GM12878 (cell line): ENCODE measurements at regions not wholly inside any gene's neighbourhood (a gene's known extent, or its start where the extent isn't known, plus 50 kb on each side); places are given as distances from the start of the nearest gene placed in this dataset.

ENCODE experiments used
- ATAC-seq: fragments of 200-7000 bp; cut with Tn5 transposase; 3 replicates; pipeline ENCODE4 v1.9.1; 2020; ENCODE audit warnings: mild to moderate bottlenecking, moderate library complexity
- BruUV-seq: library from RNA; stranded (reverse); fragments of 400-500 nt; replicated peaks from 2 replicates; lab custom pipeline; 2021; lab: Mats Ljungman, UMichigan
- CTCF ChIA-PET: fragments of 300-600 bp; sonication (Branson Sonifier 250); formaldehyde crosslinking; extraction: SDS; loops from one replicate; lab custom pipeline; 2021; ENCODE audit warnings: inconsistent platforms; lab: Yijun Ruan, JAX
- POLR2A ChIA-PET: fragments of 350-600 bp; formaldehyde crosslinking; extraction: SDS; loops from one replicate; lab custom pipeline; 2021; ENCODE audit warnings: inconsistent platforms; lab: Charles Lee
- RAD21 ChIA-PET: fragments of 300-600 bp; sonication (Branson Sonifier 250); formaldehyde crosslinking; loops from one replicate; lab custom pipeline; 2023; ENCODE audit warnings: antibody characterized with exemption; ENCODE audit not compliant: unreplicated experiment; lab: Charles Lee
- SMC1A ChIA-PET: fragments of 300-600 bp; sonication (Branson Sonifier 250); formaldehyde crosslinking; loops from one replicate; lab custom pipeline; 2023; ENCODE audit not compliant: unreplicated experiment, uncharacterized antibody; lab: Charles Lee
- DNase-seq: peaks from one replicate; pipeline ENCODE4 v3.0.0-alpha.2; 2011; ENCODE audit warnings: low read depth, low spot score
- FAIRE-seq: peaks from 3 replicates; lab custom pipeline; 2011; peaks lifted over from hg19 to GRCh38; lab: Jason Lieb, UNC
- H2AFZ ChIP-seq: 2 replicates; pipeline ENCODE4 v1.6.0; 2011; ENCODE audit warnings: low read depth, low read length, control low read depth; ENCODE audit not compliant: control insufficient read depth
- H3K27ac ChIP-seq: 2 replicates; pipeline ENCODE4 v1.5.1; 2011; ENCODE audit warnings: control low read depth; ENCODE audit not compliant: control insufficient read depth, insufficient read depth
- H3K27me3 ChIP-seq, 2 experiments: replicated peaks in 1 of 2; 2 replicates each; pipeline versions ENCODE4 v1.6.0 to v1.6.1; 2011; ENCODE audit warnings: low read length in 1 of 2; ENCODE audit not compliant: control insufficient read depth in 2 of 2, insufficient read depth in 2 of 2
- H3K36me3 ChIP-seq, 2 experiments: 2 replicates each; pipeline ENCODE4 v1.5.1; 2011; ENCODE audit warnings: low read length in 1 of 2; ENCODE audit not compliant: control insufficient read depth in 2 of 2, insufficient read depth in 2 of 2
- H3K4me1 ChIP-seq: 2 replicates; pipeline ENCODE4 v1.6.1; 2011; ENCODE audit warnings: mild to moderate bottlenecking, low read length, moderate library complexity, mixed read lengths; ENCODE audit not compliant: control insufficient read depth, insufficient read depth
- H3K4me2 ChIP-seq: 2 replicates; pipeline ENCODE4 v1.6.0; 2011; ENCODE audit warnings: control low read depth; ENCODE audit not compliant: control insufficient read depth, insufficient read depth
- H3K4me3 ChIP-seq: fragments of 200-600 bp; sonication (generic); 2 replicates; pipeline ENCODE4 v1.5.1; 2016
- H3K79me2 ChIP-seq: 2 replicates; pipeline ENCODE4 v1.6.0; 2011; ENCODE audit warnings: low read length; ENCODE audit not compliant: control insufficient read depth, insufficient read depth
- H3K9ac ChIP-seq: 2 replicates; pipeline ENCODE4 v1.8.0; 2011; ENCODE audit warnings: low read length, control low read depth, mixed read lengths; ENCODE audit not compliant: control insufficient read depth, insufficient read depth
- H3K9me3 ChIP-seq: replicated peaks from 3 replicates; pipeline ENCODE4 v1.5.1; 2011; ENCODE audit warnings: mild to moderate bottlenecking, low read length; ENCODE audit not compliant: control insufficient read depth, insufficient read depth
- H4K20me1 ChIP-seq: 2 replicates; pipeline ENCODE4 v1.6.0; 2011; ENCODE audit not compliant: control insufficient read depth, insufficient read depth
- CREB1 ChIP-seq: IDR thresholded peaks from 2 replicates; pipeline ENCODE4 v1.6.1; 2012; ENCODE audit warnings: low read depth, mild to moderate bottlenecking, inconsistent platforms
- EZH2 ChIP-seq: IDR thresholded peaks from 2 replicates; pipeline ENCODE4 v1.6.1; 2012; ENCODE audit warnings: low read depth, mild to moderate bottlenecking, control low read depth, inconsistent platforms, low read length, borderline replicate concordance; ENCODE audit not compliant: control insufficient read depth
- GABPA ChIP-seq: IDR thresholded peaks from 2 replicates; pipeline ENCODE4 v1.6.1; 2014; ENCODE audit warnings: antibody characterized with exemption, low read depth, mild to moderate bottlenecking, inconsistent platforms
- HCFC1 ChIP-seq: fragments of 150-350 bp; IDR thresholded peaks from 2 replicates; pipeline ENCODE4 v1.6.1; 2014; ENCODE audit warnings: low read length
- SPI1 ChIP-seq: IDR thresholded peaks from 2 replicates; pipeline ENCODE4 v1.6.1; 2011; ENCODE audit warnings: low read depth, mild to moderate bottlenecking, low read length, moderate library complexity, borderline replicate concordance; ENCODE audit not compliant: insufficient read depth
- YBX1 ChIP-seq: fragments of 450-650 bp; IDR thresholded peaks from 2 replicates; pipeline ENCODE4 v1.6.1; 2016; ENCODE audit warnings: antibody characterized with exemption
- ZBTB11 ChIP-seq: fragments of 450-650 bp; formaldehyde crosslinking; IDR thresholded peaks from 2 replicates; pipeline ENCODE4 v1.5.0; 2022; ENCODE audit warnings: mild to moderate bottlenecking, missing genetic modification characterization
- WGBS: methylation state at CpG from one replicate; pipeline ENCODE4 v1.1.6; 2016; ENCODE audit warnings: low lambda C conversion rate; ENCODE audit not compliant: insufficient replicate concordance, insufficient coverage; ENCODE audit errors: missing lambda C conversion rate; 5-methylcytosine and 5-hydroxymethylcytosine counted together
- in situ Hi-C: fragments of 300-500 bp; cut with MboI; formaldehyde crosslinking; loops from 9 replicates; pipeline ENCODE4 v1.14.3; 2018; ENCODE audit warnings: mixed read lengths
- intact Hi-C: fragments of 100-400 bp; cut with micrococcal nuclease; formaldehyde crosslinking; loops from one replicate; pipeline ENCODE4 v1.14.2; 2022; ENCODE audit not compliant: unreplicated experiment
- TF ChIP-seq, protein P1 (sequence below): fragments of 450-650 bp; IDR thresholded peaks from 2 replicates; pipeline ENCODE4 v1.6.1; 2016; ENCODE audit warnings: mild to moderate bottlenecking

GRCh38 chr9:32873131-32873530 lies 89.8 kb downstream of the TMEM215 start:
- WGBS = 45% methylated on average over 8 of the region's 8 CpGs
- in situ Hi-C loops (no loop called here), intact Hi-C loops (no loop called here)
- ChIA-PET SMC1A (no interaction called here), POLR2A (no interaction called here), RAD21 (no interaction called here), CTCF (no interaction called here)
- Histone ChIP-seq H3K9me3 (no peaks in the 10 kb centered on the region), H3K79me2 (no peaks in the 10 kb centered on the region), H4K20me1 (no peaks in the 10 kb centered on the region), H3K4me3 (no peak overlapping the region), H3K4me2 (no peak overlapping the region), H3K36me3 (no peaks in the 10 kb centered on the region), H2AFZ (no peak overlapping the region), H3K27me3 (peaks cover 0 to 2% of the 10 kb centered on the region in 2 experiments; a peak in 1 of 4 replicates), H3K9ac (no peak overlapping the region), H3K4me1 (no peaks in the 10 kb centered on the region), H3K27ac (no peak overlapping the region)
- no peak for FAIRE-seq
- ATAC-seq = no peak
- DNase-seq = no peak
- TF ChIP-seq CREB1 (no peak), HCFC1 (no peak), EZH2 (no peak), SPI1 (no peak), ZBTB11 (CRISPR knock-in tag) (no peak), YBX1 (no peak), GABPA (no peak)
- TF ChIP-seq, protein P1, sequence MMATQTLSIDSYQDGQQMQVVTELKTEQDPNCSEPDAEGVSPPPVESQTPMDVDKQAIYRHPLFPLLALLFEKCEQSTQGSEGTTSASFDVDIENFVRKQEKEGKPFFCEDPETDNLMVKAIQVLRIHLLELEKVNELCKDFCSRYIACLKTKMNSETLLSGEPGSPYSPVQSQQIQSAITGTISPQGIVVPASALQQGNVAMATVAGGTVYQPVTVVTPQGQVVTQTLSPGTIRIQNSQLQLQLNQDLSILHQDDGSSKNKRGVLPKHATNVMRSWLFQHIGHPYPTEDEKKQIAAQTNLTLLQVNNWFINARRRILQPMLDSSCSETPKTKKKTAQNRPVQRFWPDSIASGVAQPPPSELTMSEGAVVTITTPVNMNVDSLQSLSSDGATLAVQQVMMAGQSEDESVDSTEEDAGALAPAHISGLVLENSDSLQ = no peak
- no TSS peak for BruUV-seq
